ENCODE measurements at regions not wholly inside any gene's neighbourhood (a gene's known extent, or its start where the extent isn't known, plus 50 kb on each side); places are given as distances from the start of the nearest gene placed in this dataset.

DNA sequence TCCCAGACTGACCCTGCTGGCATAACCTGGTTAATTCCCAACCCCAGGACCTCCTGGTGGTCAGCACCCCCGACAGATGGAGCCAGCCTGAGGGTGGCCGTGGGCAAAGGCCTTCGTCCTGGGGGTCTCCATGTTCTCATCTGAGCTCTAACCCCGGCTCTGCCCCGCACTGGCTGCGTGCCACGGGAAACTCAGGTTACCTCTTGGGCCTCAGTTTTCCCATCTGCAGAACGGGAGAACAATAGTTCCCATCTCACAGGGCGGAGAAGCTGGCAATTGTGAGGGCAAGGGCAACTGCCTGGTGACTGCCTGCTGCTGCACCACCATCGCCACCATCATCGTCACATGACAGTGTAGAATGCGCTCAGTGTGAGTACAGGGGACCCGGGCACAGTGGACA lies 77.9 kb downstream of the RFLNA start:
- H3K4me1 ChIP-seq (ENCODE audit: insufficient read depth, low read length), result no peaks in the 10 kb centered on the region
- H3K9me3 ChIP-seq (ENCODE audit: insufficient read depth, low read length, severe bottlenecking), result no peaks in the 10 kb centered on the region
- no peaks in the 10 kb centered on the region for H3K27me3 ChIP-seq (ENCODE audit: insufficient read depth, low read length, poor library complexity)
- peaks cover 34% of the 10 kb centered on the region for H4K20me1 ChIP-seq (ENCODE audit: insufficient read depth, low read length)
- peaks cover 73% of the 10 kb centered on the region for H3K36me3 ChIP-seq (ENCODE audit: insufficient read depth, low read length)
- H3K9ac ChIP-seq (ENCODE audit: low read depth, low read length), result no peak overlapping the region
- no peak overlapping the region for H2AFZ ChIP-seq (ENCODE audit: low read depth, low read length)
- ATAC-seq (ENCODE audit: insufficient read depth, low read depth) (no peak), DNase-seq (no peak)
- no peak for TF ChIP-seq EZH2 (IDR thresholded peaks at IDR 0.05; ENCODE audit: borderline replicate concordance, low read depth, low read length, severe bottlenecking)
- TF ChIP-seq, protein P1, sequence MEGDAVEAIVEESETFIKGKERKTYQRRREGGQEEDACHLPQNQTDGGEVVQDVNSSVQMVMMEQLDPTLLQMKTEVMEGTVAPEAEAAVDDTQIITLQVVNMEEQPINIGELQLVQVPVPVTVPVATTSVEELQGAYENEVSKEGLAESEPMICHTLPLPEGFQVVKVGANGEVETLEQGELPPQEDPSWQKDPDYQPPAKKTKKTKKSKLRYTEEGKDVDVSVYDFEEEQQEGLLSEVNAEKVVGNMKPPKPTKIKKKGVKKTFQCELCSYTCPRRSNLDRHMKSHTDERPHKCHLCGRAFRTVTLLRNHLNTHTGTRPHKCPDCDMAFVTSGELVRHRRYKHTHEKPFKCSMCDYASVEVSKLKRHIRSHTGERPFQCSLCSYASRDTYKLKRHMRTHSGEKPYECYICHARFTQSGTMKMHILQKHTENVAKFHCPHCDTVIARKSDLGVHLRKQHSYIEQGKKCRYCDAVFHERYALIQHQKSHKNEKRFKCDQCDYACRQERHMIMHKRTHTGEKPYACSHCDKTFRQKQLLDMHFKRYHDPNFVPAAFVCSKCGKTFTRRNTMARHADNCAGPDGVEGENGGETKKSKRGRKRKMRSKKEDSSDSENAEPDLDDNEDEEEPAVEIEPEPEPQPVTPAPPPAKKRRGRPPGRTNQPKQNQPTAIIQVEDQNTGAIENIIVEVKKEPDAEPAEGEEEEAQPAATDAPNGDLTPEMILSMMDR (IDR thresholded peaks at IDR 0.05; ENCODE audit: borderline replicate concordance, extremely low read depth, low read length, poor library complexity, severe bottlenecking), result no peak
- H3K4me3 ChIP-seq (ENCODE audit: low read depth in 1 of 2, low read length in 2 of 2), result no peak overlapping the region
- no peaks in the 10 kb centered on the region for H3K79me2 ChIP-seq (ENCODE audit: insufficient read depth, low read length)
- no peak overlapping the region for H3K27ac ChIP-seq (ENCODE audit: low read length)
- H3K4me2 ChIP-seq (ENCODE audit: insufficient read depth, low read length), result no peak overlapping the region

DNA sequence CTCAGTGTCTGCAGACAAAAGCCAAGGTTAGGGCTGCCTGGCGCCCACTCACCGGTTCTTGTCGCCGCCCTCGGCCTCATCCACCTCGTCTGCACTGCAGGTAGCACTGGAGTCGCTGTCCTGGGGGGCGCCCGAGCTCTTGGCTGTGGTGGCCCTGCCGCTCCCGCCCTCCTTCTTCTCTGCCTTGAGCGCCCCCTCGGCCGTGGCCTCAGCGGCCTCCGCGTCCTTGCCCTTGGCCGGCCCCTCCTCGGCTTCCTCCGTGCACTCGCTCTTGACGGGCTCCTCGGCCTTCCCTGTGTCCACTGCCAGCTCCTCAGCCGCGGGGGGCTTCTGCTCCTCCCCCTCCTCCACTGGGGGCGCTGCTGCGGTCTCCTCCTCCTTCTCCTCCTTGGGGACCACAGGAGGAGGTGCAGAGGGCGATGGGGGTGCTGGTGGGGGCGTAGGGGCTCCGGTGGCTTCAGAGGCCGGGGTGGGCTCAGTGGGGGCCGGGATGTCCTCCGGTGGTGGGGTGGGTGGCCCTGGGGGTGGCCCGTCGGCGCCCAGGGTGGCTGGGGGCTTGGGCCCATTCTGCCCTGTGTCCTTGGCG lies 77.2 kb downstream of the RFLNA start:
- DNase-seq, result no peak
- H3K4me2 ChIP-seq (ENCODE audit: insufficient read depth, low read length), result no peak overlapping the region
- no peak overlapping the region for H3K4me3 ChIP-seq (ENCODE audit: low read depth in 1 of 2, low read length in 2 of 2)
- no peak overlapping the region for H3K27ac ChIP-seq (ENCODE audit: low read length)
- ATAC-seq (ENCODE audit: insufficient read depth, low read depth), result no peak
- no peak overlapping the region for H2AFZ ChIP-seq (ENCODE audit: low read depth, low read length)
- no peak overlapping the region for H3K9ac ChIP-seq (ENCODE audit: low read depth, low read length)
- H3K79me2 ChIP-seq (ENCODE audit: insufficient read depth, low read length), result no peaks in the 10 kb centered on the region
- H3K36me3 ChIP-seq (ENCODE audit: insufficient read depth, low read length), result peaks cover 70% of the 10 kb centered on the region
- H3K27me3 ChIP-seq (ENCODE audit: insufficient read depth, low read length, poor library complexity), result no peaks in the 10 kb centered on the region
- H3K9me3 ChIP-seq (ENCODE audit: insufficient read depth, low read length, severe bottlenecking), result no peaks in the 10 kb centered on the region
- no peaks in the 10 kb centered on the region for H3K4me1 ChIP-seq (ENCODE audit: insufficient read depth, low read length)
- H4K20me1 ChIP-seq (ENCODE audit: insufficient read depth, low read length), result peaks cover 34% of the 10 kb centered on the region
- no peak for TF ChIP-seq EZH2 (IDR thresholded peaks at IDR 0.05; ENCODE audit: borderline replicate concordance, low read depth, low read length, severe bottlenecking)
- TF ChIP-seq, protein P1 (IDR thresholded peaks at IDR 0.05; ENCODE audit: borderline replicate concordance, extremely low read depth, low read length, poor library complexity, severe bottlenecking), result peak; percentile 5

DNA sequence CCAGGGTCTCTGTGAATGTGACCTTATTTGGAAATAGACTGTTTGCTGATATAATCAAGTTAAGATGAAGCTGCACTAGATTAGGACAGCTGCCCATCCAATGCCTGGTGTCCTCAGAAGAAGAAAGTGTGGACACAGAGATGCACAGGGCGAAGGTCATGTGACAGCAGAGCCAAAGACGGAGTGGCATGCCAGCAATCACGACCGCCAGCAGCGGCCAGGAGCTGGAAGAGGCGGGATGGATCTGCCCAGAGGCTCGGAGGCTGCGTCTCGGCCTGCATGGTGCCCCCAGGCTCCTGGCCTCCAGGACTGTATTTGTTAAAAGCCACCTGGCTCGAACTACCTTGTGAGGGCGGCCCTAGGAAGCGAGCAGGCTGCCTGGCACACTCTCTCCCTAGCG lies 76.5 kb downstream of the RFLNA start:
- Histone ChIP-seq H3K9me3 (ENCODE audit: insufficient read depth, low read length, severe bottlenecking) (no peaks in the 10 kb centered on the region), H3K27me3 (ENCODE audit: insufficient read depth, low read length, poor library complexity) (no peaks in the 10 kb centered on the region), H4K20me1 (ENCODE audit: insufficient read depth, low read length) (peaks cover 37% of the 10 kb centered on the region), H3K4me2 (ENCODE audit: insufficient read depth, low read length) (no peak overlapping the region), H3K79me2 (ENCODE audit: insufficient read depth, low read length) (no peaks in the 10 kb centered on the region), H2AFZ (ENCODE audit: low read depth, low read length) (no peak overlapping the region), H3K27ac (ENCODE audit: low read length) (no peak overlapping the region), H3K36me3 (ENCODE audit: insufficient read depth, low read length) (peaks cover 66% of the 10 kb centered on the region), H3K9ac (ENCODE audit: low read depth, low read length) (no peak overlapping the region), H3K4me1 (ENCODE audit: insufficient read depth, low read length) (no peaks in the 10 kb centered on the region), H3K4me3 (ENCODE audit: low read depth in 1 of 2, low read length in 2 of 2) (no peak overlapping the region)
- TF ChIP-seq EZH2 (IDR thresholded peaks at IDR 0.05; ENCODE audit: borderline replicate concordance, low read depth, low read length, severe bottlenecking), result no peak
- TF ChIP-seq, protein P1 (IDR thresholded peaks at IDR 0.05; ENCODE audit: borderline replicate concordance, extremely low read depth, low read length, poor library complexity, severe bottlenecking), result no peak
- DNase-seq (no peak), ATAC-seq (ENCODE audit: insufficient read depth, low read depth) (no peak)
